Liver (tissue), 8 donors: ENCODE measurements at regions not wholly inside any gene's neighbourhood (a gene's known extent, or its start where the extent isn't known, plus 50 kb on each side); places are given as distances from the start of the nearest gene placed in this dataset.
"Not testable (repeated sequence)": the region's sequence is repeated elsewhere in the genome, so short reads cannot be mapped to it uniquely, and the experiment has no call there.

Experiments
- DNase-seq: peaks from one replicate; pipeline ENCODE4 v3.0.0-alpha.2; 2017; ENCODE audit warnings: low spot score
- H3K27ac ChIP-seq, 2 donors: one replicate each; pipeline ENCODE4 v1.7.0; 2013; ENCODE audit warnings: inconsistent platforms in 2 of 2, low read length in 2 of 2, control low read depth in 1 of 2, low read depth in 1 of 2, mild to moderate bottlenecking in 1 of 2
- H3K27me3 ChIP-seq, 4 donors: one replicate each; pipeline versions ENCODE4 v1.6.1 to v1.7.0; 2013; ENCODE audit warnings: low read length in 3 of 4, inconsistent platforms in 1 of 4, mild to moderate bottlenecking in 1 of 4, moderate library complexity in 1 of 4; ENCODE audit not compliant: control insufficient read depth in 4 of 4, insufficient read depth in 4 of 4
- H3K36me3 ChIP-seq, 4 donors: one replicate each; pipeline versions ENCODE4 v1.6.1 to v1.7.0; 2013; ENCODE audit warnings: low read length in 3 of 4, mild to moderate bottlenecking in 3 of 4, low read depth in 1 of 4, moderate library complexity in 1 of 4; ENCODE audit not compliant: control insufficient read depth in 4 of 4, insufficient read depth in 3 of 4
- H3K4me1 ChIP-seq, 4 donors: one replicate each; pipeline versions ENCODE4 v1.6.1 to v1.7.0; 2013; ENCODE audit warnings: low read length in 3 of 4, mild to moderate bottlenecking in 3 of 4, moderate library complexity in 1 of 4; ENCODE audit not compliant: control insufficient read depth in 4 of 4, insufficient read depth in 4 of 4
- H3K4me3 ChIP-seq, 3 donors: one replicate each; pipeline versions ENCODE4 v1.6.1 to v1.7.0; 2013; ENCODE audit warnings: low read length in 3 of 3, control low read depth in 1 of 3, low read depth in 1 of 3, mild to moderate bottlenecking in 1 of 3
- H3K9ac ChIP-seq, 2 donors: one replicate each; pipeline ENCODE4 v1.7.0; 2013; ENCODE audit warnings: low read length in 2 of 2, mild to moderate bottlenecking in 2 of 2, moderate library complexity in 2 of 2, control low read depth in 1 of 2, low read depth in 1 of 2
- H3K9me3 ChIP-seq, 4 donors: one replicate each; pipeline versions ENCODE4 v1.6.1 to v1.7.0; 2013; ENCODE audit warnings: low read length in 3 of 4; ENCODE audit not compliant: control insufficient read depth in 4 of 4
- CTCF ChIP-seq: fragments of 150-350 bp; IDR thresholded peaks from 2 replicates; pipeline ENCODE4 v1.5.1; 2017; ENCODE audit warnings: improper control_type of control experiment, low read depth, low read length; ENCODE audit not compliant: missing input control
- RAD21 ChIP-seq, 2 donors: IDR thresholded peaks; 2 replicates each; pipeline ENCODE4 v1.6.1; 2016; ENCODE audit warnings: antibody characterized with exemption in 2 of 2, mild to moderate bottlenecking in 2 of 2
- WGBS: extraction: QIAGEN DNeasy Blood & Tissue Kit; methylation state at CpG from one replicate; pipeline ENCODE4 v1.1.7; 2013; 5-methylcytosine and 5-hydroxymethylcytosine counted together
- donor health status: healthy.
- donor health status: healthy.
- donor health status: healthy.
- donor health status: healthy.
- donor health status: healthy.

- TF ChIP-seq CTCF: peak; percentile 36
- peak; percentile 31 to 34 for TF ChIP-seq RAD21 (IDR thresholded peaks at IDR 0.05)
- not testable (repeated sequence) for H3K27ac ChIP-seq, H3K36me3 ChIP-seq, H3K9ac ChIP-seq, DNase-seq, H3K4me1 ChIP-seq, H3K4me3 ChIP-seq, H3K27me3 ChIP-seq, H3K9me3 ChIP-seq
- 37% methylated on average over 5 of the region's 5 CpGs for WGBS
These were observed 1737.7 kb upstream of the DEFB115 start for GRCh38 chr20:29519610-29520241.

- not testable (repeated sequence) for H3K36me3 ChIP-seq, H3K4me3 ChIP-seq, H3K9ac ChIP-seq, H3K9me3 ChIP-seq, H3K27me3 ChIP-seq, DNase-seq, H3K27ac ChIP-seq, H3K4me1 ChIP-seq
- 37% methylated on average over 4 of the region's 4 CpGs for WGBS
- TF ChIP-seq RAD21 (IDR thresholded peaks at IDR 0.05): peak; percentile 15 to 44
These were observed 1723.8 kb upstream of the DEFB115 start for GRCh38 chr20:29533566-29534177.

GRCh38 chr20:29566901-29567635, 1690.4 kb upstream of the DEFB115 start:
- H3K27me3 ChIP-seq, H3K27ac ChIP-seq, DNase-seq, H3K9me3 ChIP-seq, H3K4me1 ChIP-seq, H3K4me3 ChIP-seq, H3K9ac ChIP-seq, H3K36me3 ChIP-seq: not testable (repeated sequence)
- 32% methylated on average over 44 of the region's 44 CpGs for WGBS

GRCh38 chr20:29567671-29568070, 1689.8 kb upstream of the DEFB115 start:
- not testable (repeated sequence) for H3K9ac ChIP-seq, H3K27ac ChIP-seq, H3K4me1 ChIP-seq, H3K36me3 ChIP-seq, DNase-seq, H3K9me3 ChIP-seq, H3K27me3 ChIP-seq, H3K4me3 ChIP-seq
- WGBS: 26% methylated on average over 23 of the region's 23 CpGs

GRCh38 chr20:29570126-29570525, 1687.3 kb upstream of the DEFB115 start:
- not testable (repeated sequence) for H3K4me3 ChIP-seq, H3K27me3 ChIP-seq, H3K27ac ChIP-seq, H3K36me3 ChIP-seq, H3K4me1 ChIP-seq, H3K9ac ChIP-seq, DNase-seq, H3K9me3 ChIP-seq
- 52% methylated on average over 5 of the region's 5 CpGs for WGBS

- WGBS: 77% methylated on average over 2 of the region's 2 CpGs
- not testable (repeated sequence) for H3K9me3 ChIP-seq, H3K9ac ChIP-seq, H3K4me3 ChIP-seq, H3K27me3 ChIP-seq, H3K36me3 ChIP-seq, DNase-seq, H3K4me1 ChIP-seq, H3K27ac ChIP-seq
These were observed 1667.9 kb upstream of the DEFB115 start for GRCh38 chr20:29589530-29589929.

- not testable (repeated sequence) for H3K36me3 ChIP-seq, H3K9me3 ChIP-seq, H3K9ac ChIP-seq, H3K4me3 ChIP-seq, H3K4me1 ChIP-seq, H3K27me3 ChIP-seq, H3K27ac ChIP-seq, DNase-seq
- 10% methylated on average over 1 of the region's 1 CpG for WGBS
These were observed 1653.3 kb upstream of the DEFB115 start for GRCh38 chr20:29604163-29604562.
